ENCODE measurements at regions not wholly inside any gene's neighbourhood (a gene's known extent, or its start where the extent isn't known, plus 50 kb on each side); places are given as distances from the start of the nearest gene placed in this dataset.

DNA sequence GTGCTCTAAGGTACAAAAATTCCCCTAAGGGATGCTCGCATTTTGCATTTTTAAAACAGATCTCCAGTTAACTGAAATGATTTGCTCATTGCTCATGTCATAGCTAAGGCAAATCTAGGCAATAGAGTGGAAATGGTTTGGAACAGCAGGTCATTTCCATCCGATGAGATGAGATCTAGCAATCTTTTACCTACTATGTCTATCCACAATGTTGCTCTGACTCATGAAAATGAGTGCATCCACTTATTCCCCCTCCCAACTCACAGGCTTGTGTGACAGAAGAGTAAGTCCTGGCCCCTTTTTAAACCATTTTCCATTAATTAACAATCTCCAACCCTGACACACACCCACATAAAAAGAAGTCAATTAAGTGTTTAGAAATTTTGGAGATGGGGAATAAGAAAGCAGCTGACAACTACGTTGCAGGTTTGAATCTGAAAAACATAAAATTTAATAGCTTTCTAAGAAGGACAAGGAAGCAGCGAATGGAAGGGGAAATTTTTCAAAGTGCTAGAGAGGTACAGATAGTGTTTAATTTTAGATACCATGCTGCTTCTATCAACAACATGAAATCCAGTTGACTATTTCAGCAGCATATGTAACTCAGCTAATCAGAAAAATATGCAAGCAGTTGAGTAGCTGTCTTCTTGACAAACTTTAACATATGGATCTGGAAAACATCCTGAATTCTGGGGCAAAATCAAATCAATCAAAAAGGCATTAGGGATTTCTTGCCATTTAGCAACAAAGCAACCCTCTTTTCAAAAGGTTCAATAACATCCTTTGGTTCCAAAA lies 112.0 kb downstream of the TMCO5A start:
- no peak for DNase-seq

DNA sequence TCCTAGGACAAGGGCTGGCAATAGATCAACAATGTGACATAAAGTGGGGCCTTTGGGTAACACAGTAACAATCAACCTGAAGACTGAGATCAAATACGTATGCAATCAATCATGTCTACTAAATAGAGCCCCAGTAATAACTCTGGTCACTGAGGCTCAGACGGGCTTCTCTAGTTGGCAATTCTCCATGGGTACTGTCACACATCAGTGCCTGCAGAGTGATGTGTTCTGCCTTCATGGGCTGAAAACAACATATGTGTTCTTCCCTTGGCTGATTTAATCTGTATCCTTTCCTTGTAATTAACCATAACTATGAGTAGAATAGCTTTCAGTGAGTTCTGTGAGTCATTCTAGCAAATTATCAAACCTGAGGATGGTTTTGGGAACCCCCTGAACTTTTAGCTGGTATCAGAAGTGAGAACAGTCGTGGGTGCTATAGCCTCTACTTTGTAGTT lies 113.6 kb downstream of the TMCO5A start:
- no peak for DNase-seq

DNA sequence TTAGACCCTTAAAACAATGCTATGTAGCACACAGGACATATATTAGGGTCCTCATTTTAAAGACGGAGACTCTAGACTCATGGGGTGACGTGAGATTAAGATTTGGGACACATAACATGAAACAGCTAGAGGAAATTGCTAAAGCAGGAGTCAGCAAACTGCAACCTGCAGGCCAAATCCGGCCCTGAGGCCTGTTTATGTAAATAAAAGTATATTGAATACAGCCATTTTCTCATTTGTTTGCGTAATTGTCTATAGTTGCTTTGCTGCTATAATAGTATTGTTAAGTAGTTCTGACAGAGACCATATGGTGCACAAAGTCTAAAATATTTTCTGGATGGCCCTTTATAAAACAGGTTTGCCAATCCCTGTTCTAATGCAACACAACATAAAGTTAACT lies 115.5 kb downstream of the TMCO5A start:
- DNase-seq, result no peak

DNA sequence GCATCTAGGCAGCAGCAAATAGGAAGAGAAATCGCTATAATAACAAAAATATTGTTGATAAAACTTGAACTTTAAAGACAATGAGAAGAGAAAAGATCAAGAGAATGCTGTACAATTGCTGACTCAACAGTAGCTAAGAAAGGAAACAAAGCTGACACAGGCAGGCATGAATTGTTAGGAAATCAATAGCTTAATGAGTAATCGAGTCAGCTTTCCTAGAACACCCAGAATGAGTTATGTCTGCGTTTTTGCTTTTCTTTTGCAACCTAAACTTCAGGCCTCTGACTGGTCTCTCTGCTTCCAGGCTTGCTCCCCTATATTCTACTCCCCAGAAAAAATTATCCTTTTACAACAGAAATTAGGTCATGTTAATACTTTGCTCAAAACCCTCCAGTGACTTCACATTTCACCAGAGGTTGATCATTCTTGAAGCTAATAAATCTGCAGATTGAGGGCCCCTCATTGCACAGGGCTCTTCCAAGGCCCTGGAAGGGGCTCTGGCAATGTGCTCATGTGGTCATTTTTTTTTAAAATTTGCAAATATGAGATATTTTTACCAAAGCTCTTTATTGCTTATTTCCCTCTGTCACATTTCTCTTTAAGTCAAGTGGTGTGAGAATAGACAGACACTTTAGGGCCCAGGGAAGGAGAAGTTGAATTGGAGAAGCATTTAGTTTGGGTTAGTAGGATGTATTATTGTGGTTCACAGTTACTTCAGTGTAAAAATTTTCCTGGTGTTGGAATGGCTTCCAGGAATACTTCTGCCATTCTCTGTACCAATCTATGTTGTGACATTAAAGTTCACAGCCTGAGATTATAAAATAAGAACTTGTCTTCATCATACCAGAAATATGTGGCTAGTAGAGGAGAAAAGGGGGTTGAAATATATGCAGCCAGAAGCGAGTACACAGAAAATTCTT lies 116.3 kb downstream of the TMCO5A start:
- DNase-seq, result no peak

DNA sequence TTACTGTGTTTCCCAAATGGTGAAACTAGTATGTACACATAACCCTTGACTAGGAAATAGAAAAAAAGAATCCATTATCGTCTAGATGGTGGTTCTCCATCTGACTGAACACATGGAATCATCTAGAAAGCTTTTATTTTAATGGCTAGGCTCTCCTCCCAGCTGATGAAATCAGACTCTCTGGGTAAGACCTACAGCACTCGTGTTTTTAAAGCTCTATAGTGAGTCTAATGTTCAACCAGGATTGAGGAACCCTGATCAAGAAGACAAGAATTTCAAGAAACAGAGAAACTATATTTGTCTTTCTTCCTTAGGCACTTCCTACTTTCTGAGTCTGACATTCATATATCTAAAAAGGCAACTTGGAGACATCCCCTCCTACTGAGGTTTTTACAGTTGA lies 118.8 kb downstream of the TMCO5A start:
- DNase-seq, result no peak

DNA sequence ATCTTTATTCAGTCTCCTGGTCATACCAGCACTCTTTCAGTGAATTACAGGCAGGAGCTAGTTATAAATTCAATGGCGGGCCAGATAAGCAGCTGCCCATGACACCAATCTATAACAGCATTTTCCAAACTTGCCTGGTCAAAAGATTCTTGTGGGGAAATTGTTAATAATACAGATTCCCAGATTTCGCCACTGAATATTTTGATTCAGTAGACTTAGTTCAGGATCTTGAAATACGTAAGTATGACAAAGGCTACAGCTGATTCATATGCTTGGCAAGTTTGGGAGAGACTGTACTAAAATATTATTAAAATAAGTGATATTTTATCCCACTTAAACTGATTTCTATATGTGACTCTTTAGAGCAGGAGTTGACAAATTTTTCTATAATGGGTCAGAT lies 119.3 kb downstream of the TMCO5A start:
- DNase-seq, result no peak

DNA sequence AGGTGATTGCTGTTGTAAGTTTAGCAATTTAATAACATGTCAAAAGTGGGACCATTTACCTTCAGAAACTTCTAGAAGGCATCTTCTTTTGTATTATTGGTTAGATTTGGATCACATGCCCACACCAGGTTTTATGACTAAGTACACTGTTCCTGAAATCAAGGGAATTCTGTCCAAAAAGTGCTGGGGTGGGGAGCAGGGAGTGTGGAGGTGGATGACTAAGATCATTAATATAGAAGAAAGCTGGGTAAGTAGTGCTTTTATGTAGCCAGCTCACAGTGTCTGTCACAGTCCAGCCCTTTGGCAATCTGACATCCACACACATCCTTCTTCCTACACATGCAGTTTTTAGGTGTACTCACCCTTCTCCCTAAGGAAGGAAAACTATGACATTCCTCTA lies 120.0 kb downstream of the TMCO5A start:
- no peak for DNase-seq

DNA sequence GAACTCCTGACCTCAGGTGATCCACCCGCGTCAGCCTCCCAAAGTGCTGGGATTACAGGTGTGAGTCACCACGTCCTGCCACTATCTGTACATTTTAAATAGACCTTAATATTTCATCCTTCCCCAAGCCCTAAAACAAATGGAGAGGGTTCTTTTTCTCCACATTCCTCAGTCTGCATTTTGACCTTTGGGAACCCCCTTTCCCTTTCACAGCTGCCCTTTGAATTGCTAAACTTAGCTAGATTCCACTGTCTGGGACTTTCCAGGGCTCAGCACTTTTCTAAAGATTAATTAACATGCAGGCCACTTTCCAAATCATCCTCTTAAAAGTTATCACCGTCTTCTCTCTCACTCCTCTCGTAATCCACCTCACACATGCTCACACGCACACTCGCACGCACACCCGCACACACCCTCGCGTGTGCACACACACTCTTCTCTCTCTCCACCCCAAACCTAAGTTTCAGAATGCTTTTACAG lies 124.2 kb downstream of the TMCO5A start:
- DNase-seq, result no peak

DNA sequence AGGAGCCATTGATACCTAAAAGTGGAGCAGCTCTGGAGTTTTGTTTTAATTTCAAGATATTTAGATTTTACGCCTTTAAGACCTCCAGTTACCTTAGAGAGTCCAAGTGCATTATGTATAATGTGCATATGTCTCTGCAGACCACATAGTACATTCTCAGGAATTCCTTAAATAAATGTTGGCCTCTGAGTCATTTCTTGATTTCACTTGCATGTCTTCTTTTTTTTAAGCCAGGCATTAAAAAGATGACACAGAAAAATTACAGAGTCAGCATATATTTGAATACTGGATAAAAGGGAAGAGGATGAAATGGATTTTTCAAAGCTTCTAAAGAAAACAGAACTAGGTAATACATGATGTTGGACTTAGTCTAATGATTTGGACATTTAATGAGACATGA lies 125.2 kb downstream of the TMCO5A start:
- no peak for DNase-seq

DNA sequence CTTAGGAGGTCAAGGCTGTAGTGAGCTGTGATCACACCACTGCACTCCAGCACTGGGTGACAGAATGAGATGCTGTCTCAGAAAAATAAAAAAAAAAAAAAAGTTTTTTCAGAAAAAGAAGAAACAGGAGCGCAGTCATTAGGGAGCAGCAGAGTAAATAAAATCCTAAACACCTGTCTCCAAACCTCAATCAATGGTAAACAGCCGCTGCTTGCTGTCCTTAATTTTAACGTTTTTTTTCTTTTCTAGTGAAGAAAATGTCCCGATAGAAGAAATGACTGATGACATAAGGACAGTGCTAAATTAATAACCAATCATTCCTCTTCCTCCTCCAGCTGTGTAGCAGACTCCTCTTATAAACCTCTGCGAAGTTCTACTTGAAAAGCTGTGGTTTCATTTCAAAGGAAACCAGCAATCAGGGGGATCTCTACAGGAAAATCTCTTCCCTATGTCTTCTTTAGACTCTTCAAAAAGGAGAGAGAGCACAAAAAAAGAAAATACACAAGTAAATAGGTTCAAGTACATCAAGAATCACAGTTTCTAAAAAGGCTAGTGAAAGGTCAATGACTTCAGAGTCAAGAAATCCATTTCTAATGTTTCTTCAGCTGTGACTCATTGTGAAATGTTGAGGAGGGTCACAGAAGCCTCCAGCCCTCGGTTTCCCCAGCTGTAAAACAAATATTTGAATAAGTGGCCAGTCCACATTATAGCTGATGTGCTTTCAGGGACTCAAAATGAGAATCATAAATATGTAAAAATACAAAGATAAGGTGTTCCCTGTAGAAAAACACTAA lies 127.6 kb downstream of the TMCO5A start:
- no peak for DNase-seq

DNA sequence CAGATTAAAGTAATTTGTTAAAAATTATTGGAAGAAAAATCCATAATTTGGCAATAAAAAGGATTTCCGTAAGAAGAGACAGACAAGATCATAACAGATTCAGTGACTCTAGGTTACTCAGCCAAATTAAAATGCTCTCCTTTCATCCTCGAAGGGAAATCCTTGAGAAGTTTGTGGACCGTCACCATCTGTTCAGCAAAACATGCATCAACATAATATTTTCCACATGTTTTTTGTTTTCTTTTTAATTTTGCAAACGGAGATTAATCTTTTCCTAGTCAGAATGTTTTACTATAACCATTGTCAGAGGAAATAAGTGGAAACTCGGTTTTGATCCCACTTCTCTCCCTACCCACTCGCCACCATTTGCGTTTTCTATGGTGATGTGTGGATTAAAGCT lies 128.3 kb downstream of the TMCO5A start:
- no peak for DNase-seq

DNA sequence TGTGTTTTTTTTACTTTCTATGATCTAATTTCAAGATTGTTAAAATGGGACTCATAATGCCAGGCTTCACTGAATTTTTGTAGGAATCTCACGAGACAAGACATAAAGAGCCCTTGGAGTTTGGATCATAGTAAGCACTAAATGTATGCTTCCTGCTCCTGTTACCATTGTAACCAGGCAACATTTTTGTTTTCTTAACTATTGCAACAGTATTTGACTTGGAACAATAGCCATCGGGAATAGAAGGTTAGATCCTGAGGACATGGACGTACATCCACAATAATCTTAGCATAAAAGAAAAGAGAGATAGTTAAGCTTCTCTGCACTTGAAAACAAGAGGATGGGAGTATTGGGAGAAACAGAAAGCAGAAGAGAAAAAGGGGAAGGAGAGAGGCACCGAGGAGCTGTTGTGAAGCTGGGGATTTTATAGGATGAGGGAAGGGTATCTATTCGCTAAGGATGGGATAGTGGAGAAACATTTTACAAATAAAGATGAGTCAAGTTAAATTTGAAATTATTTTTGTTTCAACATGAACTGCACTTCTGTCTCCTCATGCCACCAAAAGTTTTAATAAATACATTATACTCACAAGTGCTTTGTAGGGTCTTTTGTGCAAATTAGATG lies 131.4 kb downstream of the TMCO5A start:
- DNase-seq, result no peak

DNA sequence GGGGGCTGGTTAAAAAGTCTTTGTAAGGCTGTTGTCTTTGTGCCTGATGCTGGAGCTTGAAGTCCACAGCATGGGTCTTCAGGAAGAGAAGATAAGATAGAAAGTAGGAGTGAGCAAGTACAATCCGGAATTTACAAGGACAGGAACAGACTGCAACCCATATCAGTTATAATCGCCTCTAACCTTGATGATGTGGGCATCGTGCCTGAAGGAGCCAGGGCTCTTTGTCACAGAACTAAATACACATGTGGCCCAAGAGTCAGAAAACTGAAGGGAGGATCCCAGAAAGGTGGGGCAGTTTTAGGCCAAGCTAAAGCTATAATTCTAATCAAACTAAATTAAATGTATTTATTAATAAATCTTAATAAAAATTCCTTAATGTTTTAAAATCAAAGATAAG lies 132.2 kb downstream of the TMCO5A start:
- no peak for DNase-seq

DNA sequence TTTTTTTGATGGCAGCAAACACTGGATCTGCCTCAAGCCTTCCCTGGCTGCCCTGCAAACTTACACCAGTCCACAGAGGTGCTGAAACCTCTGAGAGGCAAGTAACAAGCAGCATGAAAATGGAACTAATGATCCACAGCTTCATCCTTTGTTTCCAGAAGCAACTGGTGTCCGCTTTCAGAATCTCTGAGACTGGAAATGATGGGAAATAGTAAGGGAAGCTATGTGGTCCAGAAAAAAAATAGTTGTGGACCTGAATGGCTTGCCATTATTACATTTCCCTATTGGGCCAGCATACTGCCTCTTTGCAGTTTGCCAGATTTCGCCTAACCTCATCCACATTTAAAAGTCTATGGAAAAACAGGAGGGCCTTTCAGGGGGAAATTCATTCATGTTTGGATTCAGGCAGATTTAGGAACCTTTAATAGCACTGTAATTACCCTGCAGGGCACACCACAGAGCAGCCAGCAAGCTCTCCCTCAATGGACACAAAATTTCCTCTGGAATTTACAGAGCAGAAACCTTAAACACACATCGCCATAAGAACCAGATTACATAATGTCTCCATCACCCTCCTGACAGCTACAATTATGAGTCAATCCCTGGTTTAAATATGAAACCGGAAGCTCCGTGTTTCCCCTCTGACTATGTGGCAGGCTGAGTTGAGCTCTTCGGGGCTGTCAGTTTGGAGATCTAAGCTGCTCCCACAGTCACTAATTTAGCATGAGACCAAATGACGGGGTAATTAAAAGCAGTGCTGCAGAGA lies 134.4 kb downstream of the TMCO5A start:
- DNase-seq, result no peak

DNA sequence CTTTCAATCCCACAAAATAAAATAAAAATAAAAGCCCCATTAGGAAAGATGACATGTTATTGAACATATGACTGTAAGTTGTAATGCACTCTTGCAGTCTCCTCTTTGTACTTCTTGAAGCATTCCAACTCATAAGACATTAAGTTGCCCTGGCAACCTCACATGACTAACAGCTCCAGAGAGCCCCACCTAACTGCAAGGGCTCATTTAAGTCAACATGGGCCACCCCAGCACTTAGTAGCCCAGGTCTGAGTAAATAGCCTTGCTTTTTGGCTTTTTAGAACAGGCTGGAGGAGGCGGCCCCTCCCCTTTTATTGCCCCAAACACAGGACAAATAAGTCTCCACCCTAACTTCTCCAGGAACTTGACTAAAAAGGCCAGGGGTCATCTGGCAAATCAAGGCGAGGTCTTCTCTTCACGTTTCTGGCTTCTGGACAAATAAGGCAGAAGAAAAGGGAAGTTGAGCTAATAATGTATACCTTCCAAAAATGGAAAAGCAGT lies 135.1 kb downstream of the TMCO5A start:
- DNase-seq, result no peak

DNA sequence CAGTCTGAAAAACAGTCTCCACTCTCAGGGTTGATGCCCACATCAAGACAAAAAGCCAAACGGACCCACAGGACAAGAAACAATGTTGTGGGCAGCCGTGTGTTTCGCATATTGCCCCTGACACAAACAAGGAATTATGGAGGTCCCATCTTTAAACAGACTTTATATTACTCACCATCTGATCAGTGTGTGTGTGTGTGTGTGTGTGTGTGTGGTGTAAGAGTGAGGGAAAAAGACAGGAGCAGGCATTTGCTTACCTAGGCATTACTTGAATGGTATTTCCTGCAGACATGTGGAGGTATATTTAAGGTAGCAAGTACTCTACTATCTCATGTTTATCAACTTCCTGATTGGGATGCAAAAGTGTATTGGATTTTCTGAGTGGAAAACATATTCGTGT lies 136.3 kb downstream of the TMCO5A start:
- no peak for DNase-seq

DNA sequence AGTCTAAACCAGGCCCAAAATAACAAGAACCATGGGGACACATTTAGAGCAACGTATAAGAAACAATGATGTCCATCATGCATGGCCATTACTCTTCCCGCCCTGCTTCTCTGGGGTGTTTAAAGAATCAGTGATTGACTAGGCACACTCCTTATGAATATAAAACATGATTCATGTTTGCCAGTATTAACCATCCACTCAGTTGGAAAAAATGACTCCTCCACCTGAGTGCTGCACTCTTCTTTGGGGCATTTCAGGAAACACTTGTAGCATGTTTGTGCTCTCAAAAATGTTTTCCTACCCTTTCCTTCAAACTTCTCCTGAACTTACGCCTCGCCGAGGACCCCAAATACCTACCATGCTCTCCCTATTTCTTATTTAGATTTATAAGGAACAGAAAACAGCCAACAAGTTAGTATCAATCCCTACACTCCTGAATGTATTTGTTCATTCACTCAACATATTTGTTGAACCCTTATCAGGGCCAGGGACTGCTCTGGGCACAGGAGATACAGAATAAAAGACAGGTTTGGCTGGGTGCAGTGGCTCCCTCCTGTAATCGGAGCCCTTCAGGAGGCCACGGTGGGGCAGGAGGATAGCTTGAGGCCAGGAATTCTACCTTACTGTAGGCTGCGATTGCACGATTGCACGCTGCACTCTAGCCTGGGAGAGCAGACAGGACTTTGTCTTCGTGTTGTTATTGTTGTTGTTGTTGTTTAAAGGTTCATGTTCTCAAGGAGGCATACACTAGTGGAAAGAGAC lies 137.0 kb downstream of the TMCO5A start:
- DNase-seq, result no peak

DNA sequence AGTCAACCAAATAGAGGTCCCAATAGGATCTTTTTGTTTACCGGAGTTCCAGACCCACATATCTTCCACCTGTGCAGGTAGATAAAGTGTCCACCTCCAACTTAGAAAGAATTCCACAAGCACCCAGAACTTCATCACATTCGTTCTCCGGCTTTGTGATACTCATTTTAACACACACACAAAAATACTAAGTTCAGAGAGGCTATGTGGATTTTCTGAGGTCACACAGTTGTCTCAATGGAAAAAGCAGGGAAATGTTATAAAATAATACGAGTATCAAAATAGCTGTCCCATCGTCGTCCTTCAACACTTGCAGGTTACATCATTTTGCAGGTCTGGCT lies 137.5 kb downstream of the TMCO5A start:
- no peak for DNase-seq

DNA sequence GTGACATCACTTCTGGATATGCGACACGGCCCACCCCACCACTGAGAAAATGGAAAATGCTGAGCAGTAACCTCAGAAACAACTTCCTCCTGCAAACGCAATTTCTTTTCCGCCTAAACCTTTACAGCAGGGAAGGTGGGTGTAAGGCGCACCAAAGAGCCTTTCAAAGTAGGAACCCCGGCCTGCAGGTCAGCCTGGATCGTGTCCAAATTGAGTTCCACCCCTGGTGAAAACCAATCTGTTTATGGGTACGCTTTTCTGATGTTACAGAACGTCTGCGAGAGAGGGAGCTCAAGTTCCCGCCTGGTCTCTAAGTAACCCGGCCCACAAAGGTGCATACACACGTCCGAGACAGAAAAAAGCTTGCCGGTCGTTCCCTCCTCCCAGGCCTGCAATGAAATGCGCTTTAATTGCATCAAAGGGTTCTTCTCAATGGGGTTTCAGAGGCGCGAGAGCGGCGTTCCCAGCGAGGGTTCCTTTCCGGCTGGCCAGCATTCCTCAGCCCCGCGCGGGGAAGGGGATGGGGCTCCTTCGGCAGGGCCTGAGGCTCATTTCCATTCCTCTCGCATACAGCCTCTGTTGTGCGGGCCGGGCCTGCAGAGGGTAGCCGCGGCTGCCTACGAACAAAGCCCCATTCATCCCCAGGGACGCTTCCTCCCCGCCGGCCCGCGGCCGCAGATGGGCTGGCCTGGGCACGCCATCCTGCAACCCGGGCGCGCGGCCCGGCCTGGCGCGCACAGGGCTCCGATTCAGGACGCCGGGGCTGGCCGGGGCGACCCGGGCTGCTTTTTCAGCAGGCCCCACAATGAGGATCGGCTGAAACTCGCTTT lies 138.1 kb downstream of the TMCO5A start:
- DNase-seq, result no peak

Data from NCI-H1092 treated with DMSO at 0.1 percent for 48 hours (cell line).